ENCODE measurements at regions not wholly inside any gene's neighbourhood (a gene's known extent, or its start where the extent isn't known, plus 50 kb on each side); places are given as distances from the start of the nearest gene placed in this dataset.

DNA sequence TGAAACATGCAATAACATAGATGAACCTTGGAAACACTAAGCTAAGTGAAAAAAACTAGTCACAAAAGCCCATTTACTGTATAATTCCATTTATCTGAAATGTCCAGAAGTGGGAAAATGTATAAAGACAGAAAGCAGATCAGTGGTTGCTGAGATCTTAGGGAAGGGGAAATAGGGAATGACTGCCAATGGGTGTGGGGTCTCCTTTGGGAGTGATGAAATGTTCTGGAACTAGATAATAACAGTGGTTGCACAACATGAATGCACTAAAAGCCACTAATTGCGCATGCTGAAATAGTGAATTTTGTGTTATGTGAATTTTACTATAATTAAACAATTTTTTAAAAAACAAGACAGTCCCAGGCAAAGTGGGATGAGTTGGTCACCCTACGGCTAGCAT, 472.8 kb downstream of the CCDC171 start:
- Histone ChIP-seq H3K4me3 (no peak overlapping the region), H3K27me3 (replicated peaks; ENCODE audit: insufficient read depth) (no peaks in the 10 kb centered on the region), H3K27ac (no peak overlapping the region), H3K36me3 (no peaks in the 10 kb centered on the region), H3K9me3 (no peaks in the 10 kb centered on the region), H3K4me1 (ENCODE audit: control insufficient read depth in 1 of 2, low read depth in 2 of 2) (no peaks in the 10 kb centered on the region)
- ATAC-seq (ENCODE audit: insufficient number of reproducible peaks, low FRiP score, low read depth), result no peak
- no peak for TF ChIP-seq CTCF (IDR thresholded peaks at IDR 0.05)
- DNase-seq (ENCODE audit: low spot score), result no peak

GRCh38 chr9:16026886-16027285, 474.0 kb downstream of the CCDC171 start:
- H3K9me3 ChIP-seq, result no peaks in the 10 kb centered on the region
- no peaks in the 10 kb centered on the region for H3K4me1 ChIP-seq (ENCODE audit: control insufficient read depth in 1 of 2, low read depth in 2 of 2)
- H3K27ac ChIP-seq, result no peak overlapping the region
- H3K4me3 ChIP-seq, result no peak overlapping the region
- TF ChIP-seq CTCF (IDR thresholded peaks at IDR 0.05), result no peak
- H3K27me3 ChIP-seq (replicated peaks; ENCODE audit: insufficient read depth), result no peaks in the 10 kb centered on the region
- DNase-seq (ENCODE audit: low spot score), result no peak
- H3K36me3 ChIP-seq, result no peaks in the 10 kb centered on the region
- ATAC-seq (ENCODE audit: insufficient number of reproducible peaks, low FRiP score, low read depth), result no peak

DNA sequence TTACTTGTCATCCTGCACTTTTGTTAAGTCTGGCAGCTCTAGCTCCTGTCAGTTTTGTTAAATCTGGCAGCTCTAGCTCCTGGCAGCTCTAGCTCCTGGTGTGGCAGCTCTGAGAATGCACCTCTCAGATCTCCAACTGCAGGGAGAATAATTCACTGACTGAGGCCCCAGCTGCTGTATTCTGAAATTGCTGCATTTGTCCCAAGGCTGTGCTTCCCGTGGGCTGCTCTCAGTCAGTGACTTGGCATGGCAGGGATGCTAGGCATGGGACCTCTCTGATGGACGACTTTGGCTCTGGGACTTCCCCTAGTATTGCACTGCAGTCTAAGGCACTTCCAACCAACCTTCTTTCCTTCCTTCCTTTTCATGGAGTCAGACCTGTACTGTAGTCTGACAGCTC, 475.7 kb downstream of the CCDC171 start:
- H3K4me1 ChIP-seq (ENCODE audit: control insufficient read depth in 1 of 2, low read depth in 2 of 2), result no peaks in the 10 kb centered on the region
- ATAC-seq (ENCODE audit: insufficient number of reproducible peaks, low FRiP score, low read depth), result no peak
- TF ChIP-seq CTCF (IDR thresholded peaks at IDR 0.05), result no peak

GRCh38 chr9:16029046-16029615, 476.3 kb downstream of the CCDC171 start:
- TF ChIP-seq CTCF (IDR thresholded peaks at IDR 0.05), result no peak
- no peak for DNase-seq (ENCODE audit: low spot score)

More for the DNA sequence above, 475.7 kb downstream of the CCDC171 start:
- Histone ChIP-seq H3K27ac (no peak overlapping the region), H3K27me3 (replicated peaks; ENCODE audit: insufficient read depth) (no peaks in the 10 kb centered on the region), H3K36me3 (no peaks in the 10 kb centered on the region), H3K4me3 (no peak overlapping the region), H3K9me3 (no peaks in the 10 kb centered on the region)
- no peak for DNase-seq (ENCODE audit: low spot score)

GRCh38 chr9:16029796-16030363, 477.0 kb downstream of the CCDC171 start:
- no peak for ATAC-seq (ENCODE audit: insufficient number of reproducible peaks, low FRiP score, low read depth)
- H3K4me3 ChIP-seq, result no peak overlapping the region
- no peaks in the 10 kb centered on the region for H3K4me1 ChIP-seq (ENCODE audit: control insufficient read depth in 1 of 2, low read depth in 2 of 2)
- H3K9me3 ChIP-seq, result no peaks in the 10 kb centered on the region
- no peaks in the 10 kb centered on the region for H3K36me3 ChIP-seq
- no peak overlapping the region for H3K27ac ChIP-seq
- no peaks in the 10 kb centered on the region for H3K27me3 ChIP-seq (replicated peaks; ENCODE audit: insufficient read depth)
- no peak for TF ChIP-seq CTCF (IDR thresholded peaks at IDR 0.05)
- no peak for DNase-seq (ENCODE audit: low spot score)

More at GRCh38 chr9:16029046-16029615, 476.3 kb downstream of the CCDC171 start:
- Histone ChIP-seq H3K4me1 (ENCODE audit: control insufficient read depth in 1 of 2, low read depth in 2 of 2) (no peaks in the 10 kb centered on the region), H3K4me3 (no peak overlapping the region), H3K9me3 (no peaks in the 10 kb centered on the region), H3K27me3 (replicated peaks; ENCODE audit: insufficient read depth) (no peaks in the 10 kb centered on the region), H3K27ac (no peak overlapping the region), H3K36me3 (no peaks in the 10 kb centered on the region)
- ATAC-seq (ENCODE audit: insufficient number of reproducible peaks, low FRiP score, low read depth), result no peak

Data from thoracic aorta (tissue), 2 donors.